Astrocyte of the spinal cord (primary cell): ENCODE measurements at regions not wholly inside any gene's neighbourhood (a gene's known extent, or its start where the extent isn't known, plus 50 kb on each side); places are given as distances from the start of the nearest gene placed in this dataset.
"Not testable (repeated sequence)": the region's sequence is repeated elsewhere in the genome, so short reads cannot be mapped to it uniquely, and the experiment has no call there.

Experiments
- DNase-seq: peaks from one replicate; pipeline ENCODE4 v3.0.0; 2011; ENCODE audit warnings: low read depth, low spot score
- H3K4me3 ChIP-seq: 2 replicates; pipeline ENCODE4 v1.5.1; 2011; ENCODE audit warnings: low read depth, mild to moderate bottlenecking, low read length, moderate library complexity
- in situ Hi-C: cut with HindIII; loops from 2 replicates; pipeline ENCODE4 v1.10.0; 2017; ENCODE audit warnings: low sequenced_read_pairs

GRCh38 chr20:64327223-64327549 lies 71.6 kb downstream of the PCMTD2 start:
- DNase-seq, H3K4me3 ChIP-seq, in situ Hi-C loops: not testable (repeated sequence)

GRCh38 chr20:64327550-64328317 lies 72.2 kb downstream of the PCMTD2 start:
- DNase-seq, result peak; percentile 7
- in situ Hi-C loops, H3K4me3 ChIP-seq: not testable (repeated sequence)

GRCh38 chr20:64328595-64329250 lies 73.2 kb downstream of the PCMTD2 start:
- DNase-seq, H3K4me3 ChIP-seq, in situ Hi-C loops: not testable (repeated sequence)

GRCh38 chr20:64332627-64333026 lies 77.1 kb downstream of the PCMTD2 start:
- H3K4me3 ChIP-seq, in situ Hi-C loops, DNase-seq: not testable (repeated sequence)
